ENCODE measurements at regions not wholly inside any gene's neighbourhood (a gene's known extent, or its start where the extent isn't known, plus 50 kb on each side); places are given as distances from the start of the nearest gene placed in this dataset.

GRCh38 chr2:16214391-16214790, 274.0 kb downstream of the MYCN start:
- Histone ChIP-seq H3K27me3 (ENCODE audit: insufficient read depth, poor library complexity, severe bottlenecking) (no peaks in the 10 kb centered on the region), H3K4me1 (ENCODE audit: insufficient read depth, poor library complexity, severe bottlenecking) (no peaks in the 10 kb centered on the region), H3K9me3 (ENCODE audit: severe bottlenecking) (no peaks in the 10 kb centered on the region), H3K4me3 (ENCODE audit: severe bottlenecking) (no peak overlapping the region), H3K27ac (ENCODE audit: poor library complexity, severe bottlenecking) (no peak overlapping the region), H3K36me3 (ENCODE audit: low read depth) (no peaks in the 10 kb centered on the region)
- ATAC-seq (ENCODE audit: low read depth) (no peak), DNase-seq (ENCODE audit: low spot score) (no peak)
- no peak for TF ChIP-seq CTCF (IDR thresholded peaks at IDR 0.05; ENCODE audit: poor library complexity, severe bottlenecking)

GRCh38 chr2:16212321-16212720, 272.0 kb downstream of the MYCN start:
- Histone ChIP-seq H3K27ac (ENCODE audit: poor library complexity, severe bottlenecking) (no peak overlapping the region), H3K4me3 (ENCODE audit: severe bottlenecking) (no peak overlapping the region), H3K4me1 (ENCODE audit: insufficient read depth, poor library complexity, severe bottlenecking) (no peaks in the 10 kb centered on the region), H3K9me3 (ENCODE audit: severe bottlenecking) (no peaks in the 10 kb centered on the region), H3K36me3 (ENCODE audit: low read depth) (no peaks in the 10 kb centered on the region), H3K27me3 (ENCODE audit: insufficient read depth, poor library complexity, severe bottlenecking) (no peaks in the 10 kb centered on the region)
- TF ChIP-seq CTCF (IDR thresholded peaks at IDR 0.05; ENCODE audit: poor library complexity, severe bottlenecking) = no peak
- DNase-seq (ENCODE audit: low spot score) (no peak), ATAC-seq (ENCODE audit: low read depth) (no peak)

- Histone ChIP-seq H3K4me3 (ENCODE audit: severe bottlenecking) (no peak overlapping the region), H3K36me3 (ENCODE audit: low read depth) (no peaks in the 10 kb centered on the region), H3K27me3 (ENCODE audit: insufficient read depth, poor library complexity, severe bottlenecking) (no peaks in the 10 kb centered on the region), H3K9me3 (ENCODE audit: severe bottlenecking) (no peaks in the 10 kb centered on the region), H3K4me1 (ENCODE audit: insufficient read depth, poor library complexity, severe bottlenecking) (no peaks in the 10 kb centered on the region), H3K27ac (ENCODE audit: poor library complexity, severe bottlenecking) (no peak overlapping the region)
- ATAC-seq (ENCODE audit: low read depth) (no peak), DNase-seq (ENCODE audit: low spot score) (no peak)
- TF ChIP-seq CTCF (IDR thresholded peaks at IDR 0.05; ENCODE audit: poor library complexity, severe bottlenecking) = no peak
These were observed 271.0 kb downstream of the MYCN start for GRCh38 chr2:16211341-16211740.

GRCh38 chr2:16210841-16211240, 270.5 kb downstream of the MYCN start:
- Histone ChIP-seq H3K4me3 (ENCODE audit: severe bottlenecking) (no peak overlapping the region), H3K9me3 (ENCODE audit: severe bottlenecking) (no peaks in the 10 kb centered on the region), H3K27ac (ENCODE audit: poor library complexity, severe bottlenecking) (no peak overlapping the region), H3K27me3 (ENCODE audit: insufficient read depth, poor library complexity, severe bottlenecking) (no peaks in the 10 kb centered on the region), H3K4me1 (ENCODE audit: insufficient read depth, poor library complexity, severe bottlenecking) (no peaks in the 10 kb centered on the region), H3K36me3 (ENCODE audit: low read depth) (no peaks in the 10 kb centered on the region)
- no peak for TF ChIP-seq CTCF (IDR thresholded peaks at IDR 0.05; ENCODE audit: poor library complexity, severe bottlenecking)
- DNase-seq (ENCODE audit: low spot score) (no peak), ATAC-seq (ENCODE audit: low read depth) (no peak)

GRCh38 chr2:16209799-16210198, 269.4 kb downstream of the MYCN start:
- no peak overlapping the region for H3K27ac ChIP-seq (ENCODE audit: poor library complexity, severe bottlenecking)
- no peak for TF ChIP-seq CTCF (IDR thresholded peaks at IDR 0.05; ENCODE audit: poor library complexity, severe bottlenecking)
- DNase-seq (ENCODE audit: low spot score) (no peak), ATAC-seq (ENCODE audit: low read depth) (no peak)
- no peak overlapping the region for H3K4me3 ChIP-seq (ENCODE audit: severe bottlenecking)
- no peaks in the 10 kb centered on the region for H3K27me3 ChIP-seq (ENCODE audit: insufficient read depth, poor library complexity, severe bottlenecking)
- no peaks in the 10 kb centered on the region for H3K9me3 ChIP-seq (ENCODE audit: severe bottlenecking)
- no peaks in the 10 kb centered on the region for H3K36me3 ChIP-seq (ENCODE audit: low read depth)
- H3K4me1 ChIP-seq (ENCODE audit: insufficient read depth, poor library complexity, severe bottlenecking) = no peaks in the 10 kb centered on the region

Data from RWPE2 (cell line).